Central memory CD4-positive, alpha-beta T cell (primary cell): ENCODE measurements at regions not wholly inside any gene's neighbourhood (a gene's known extent, or its start where the extent isn't known, plus 50 kb on each side); places are given as distances from the start of the nearest gene placed in this dataset.

Experiments used
- DNase-seq: peaks from one replicate; pipeline ENCODE4 v3.0.0; 2022

- no peak for DNase-seq
These were observed 166.2 kb upstream of the ACO1 start for GRCh38 chr9:32218100-32218767.

GRCh38 chr9:32220750-32221149 is 163.7 kb upstream of the ACO1 start:
- no peak for DNase-seq

- no peak for DNase-seq
These were observed 150.0 kb upstream of the ACO1 start for GRCh38 chr9:32234451-32234850.

DNA sequence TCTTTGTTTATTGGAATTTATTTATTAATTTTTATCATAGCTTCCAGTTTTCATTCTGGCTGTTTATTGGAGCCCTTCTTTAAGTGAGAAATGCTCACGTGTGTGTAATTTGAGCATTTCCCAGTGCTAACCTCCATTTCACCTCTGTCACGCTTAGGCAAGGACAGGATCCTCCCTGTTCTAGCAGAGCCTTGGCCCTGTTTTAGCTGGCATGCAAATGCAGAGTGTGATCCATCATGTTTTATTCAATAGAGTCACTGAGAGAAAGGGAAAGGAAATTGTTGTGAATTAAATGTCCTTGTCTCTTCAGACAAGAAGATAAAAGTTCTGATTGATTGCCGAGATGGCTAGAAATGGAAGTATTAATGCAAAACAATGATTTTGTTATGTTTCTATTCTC is 137.3 kb upstream of the ACO1 start:
- no peak for DNase-seq

GRCh38 chr9:32248189-32248712 is 136.2 kb upstream of the ACO1 start:
- DNase-seq: no peak

DNA sequence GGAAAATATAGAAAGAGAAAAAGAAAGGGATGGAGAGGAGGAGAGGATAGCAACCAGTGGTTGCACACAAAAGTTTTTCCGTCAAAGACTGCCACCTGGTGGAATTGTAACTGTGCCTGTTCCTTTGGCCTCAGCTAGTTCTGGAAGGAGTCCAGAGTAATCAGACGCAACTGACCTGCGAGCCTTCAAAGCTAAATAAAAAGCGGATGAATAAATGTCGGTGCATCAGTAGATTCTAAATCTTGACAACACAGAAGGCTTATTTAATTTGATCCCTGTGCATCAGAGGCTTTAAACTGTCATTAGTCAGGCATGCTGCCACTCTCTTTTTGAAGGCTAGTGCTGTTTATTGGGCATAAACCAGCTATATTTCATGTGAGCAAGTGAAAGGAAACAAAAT is 132.9 kb upstream of the ACO1 start:
- DNase-seq: peak; percentile 7

GRCh38 chr9:32253731-32254130 is 130.7 kb upstream of the ACO1 start:
- no peak for DNase-seq

GRCh38 chr9:32255026-32255425 is 129.4 kb upstream of the ACO1 start:
- DNase-seq: no peak

GRCh38 chr9:32258482-32258881 is 126.0 kb upstream of the ACO1 start:
- DNase-seq: no peak

- no peak for DNase-seq
These were observed 124.1 kb upstream of the ACO1 start for GRCh38 chr9:32260151-32260862.

- DNase-seq: no peak
These were observed 120.1 kb upstream of the ACO1 start for GRCh38 chr9:32264170-32264864.

GRCh38 chr9:32265037-32265436 is 119.4 kb upstream of the ACO1 start:
- DNase-seq: no peak

- no peak for DNase-seq
These were observed 105.5 kb upstream of the ACO1 start for GRCh38 chr9:32278991-32279390.

- DNase-seq: no peak
These were observed 94.7 kb upstream of the ACO1 start for GRCh38 chr9:32289756-32290155.

GRCh38 chr9:32291370-32291769 is 93.1 kb upstream of the ACO1 start:
- DNase-seq: no peak

DNA sequence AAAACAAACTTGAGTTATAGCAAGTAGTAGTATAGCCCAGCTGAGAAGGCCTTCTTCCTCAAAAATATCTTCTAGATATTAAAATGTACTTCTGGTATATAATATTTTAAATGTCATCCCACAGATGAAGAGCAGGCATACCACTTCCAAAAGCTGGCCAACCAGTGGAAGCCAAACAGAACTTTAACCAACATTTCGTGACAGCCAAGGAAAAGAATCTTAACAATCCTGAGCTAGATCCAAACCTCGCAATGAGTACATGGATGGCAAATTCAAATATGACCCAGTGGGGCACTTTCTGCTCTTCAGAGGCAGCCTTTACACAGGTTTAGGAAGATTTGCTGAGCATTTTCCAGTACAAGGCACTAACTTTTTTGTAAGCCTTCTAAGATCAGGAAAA is 91.8 kb upstream of the ACO1 start:
- DNase-seq: no peak

- no peak for DNase-seq
These were observed 91.4 kb upstream of the ACO1 start for GRCh38 chr9:32293091-32293490.

GRCh38 chr9:32294106-32294505 is 90.3 kb upstream of the ACO1 start:
- no peak for DNase-seq

DNA sequence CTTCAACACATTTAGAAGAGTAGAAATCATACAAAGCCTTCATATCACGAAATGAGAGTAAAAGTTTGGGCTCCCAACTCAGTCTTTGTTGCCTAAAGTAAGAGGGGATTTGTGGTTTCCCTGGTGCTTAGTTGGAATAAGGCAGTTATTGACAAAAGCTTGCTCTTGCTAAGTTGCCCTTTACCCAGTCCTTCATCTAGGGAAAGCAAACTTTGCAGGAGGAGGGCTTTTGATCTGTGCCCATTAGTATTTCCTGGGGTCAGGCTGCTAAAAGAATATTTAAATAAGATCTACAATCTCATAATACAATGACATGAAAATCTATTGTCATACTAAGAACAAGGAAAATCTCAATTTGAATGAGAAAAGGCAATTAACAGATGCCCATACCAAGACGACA is 84.1 kb upstream of the ACO1 start:
- DNase-seq: no peak

- DNase-seq: no peak
These were observed 79.9 kb upstream of the ACO1 start for GRCh38 chr9:32304495-32304894.

DNA sequence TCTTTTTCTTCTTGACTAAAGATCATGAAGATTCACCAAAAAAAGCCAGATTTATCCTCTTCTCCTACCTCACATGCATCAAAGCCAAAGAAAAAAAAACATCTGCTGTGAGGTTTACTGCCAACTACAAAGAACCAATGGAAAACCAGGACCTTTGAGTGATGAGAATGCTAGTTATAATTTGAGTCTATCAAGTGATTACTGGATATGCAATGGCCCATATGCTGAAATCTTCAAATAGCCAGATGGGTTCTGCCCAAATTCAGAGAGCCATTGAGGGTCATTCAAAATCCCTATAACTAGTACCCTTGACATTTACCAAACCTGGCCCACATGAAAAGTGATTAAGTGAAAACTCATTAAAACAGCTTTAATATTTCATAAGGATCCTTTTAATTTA is 78.4 kb upstream of the ACO1 start:
- no peak for DNase-seq

DNA sequence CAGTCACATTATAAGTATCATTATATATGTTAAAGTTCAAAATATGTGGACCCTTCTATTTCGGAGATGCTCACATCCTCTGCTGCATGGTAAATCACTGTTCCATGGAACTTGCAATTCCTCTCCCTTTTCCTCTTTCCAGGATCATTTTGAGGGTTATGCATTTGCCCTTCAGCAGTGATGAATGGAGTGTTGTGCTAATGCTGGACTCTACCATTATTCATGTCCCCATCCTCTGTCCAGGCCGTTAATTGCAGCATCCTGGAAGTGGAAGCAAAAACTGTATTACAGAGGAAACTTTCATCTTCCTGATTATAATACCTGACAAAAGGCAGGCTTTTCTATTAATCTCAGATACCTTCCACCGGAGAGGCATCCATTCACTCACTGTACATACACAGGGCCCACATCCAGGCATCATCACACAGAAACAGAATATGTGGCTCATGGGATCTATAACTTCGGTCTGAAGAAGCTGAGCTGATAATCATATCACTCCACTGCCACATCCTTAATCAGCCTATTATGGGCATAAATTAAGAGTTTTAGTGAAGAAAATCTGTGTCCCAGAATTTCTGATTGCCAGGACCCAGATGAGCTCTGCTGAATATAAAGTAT is 65.0 kb upstream of the ACO1 start:
- DNase-seq: no peak

DNA sequence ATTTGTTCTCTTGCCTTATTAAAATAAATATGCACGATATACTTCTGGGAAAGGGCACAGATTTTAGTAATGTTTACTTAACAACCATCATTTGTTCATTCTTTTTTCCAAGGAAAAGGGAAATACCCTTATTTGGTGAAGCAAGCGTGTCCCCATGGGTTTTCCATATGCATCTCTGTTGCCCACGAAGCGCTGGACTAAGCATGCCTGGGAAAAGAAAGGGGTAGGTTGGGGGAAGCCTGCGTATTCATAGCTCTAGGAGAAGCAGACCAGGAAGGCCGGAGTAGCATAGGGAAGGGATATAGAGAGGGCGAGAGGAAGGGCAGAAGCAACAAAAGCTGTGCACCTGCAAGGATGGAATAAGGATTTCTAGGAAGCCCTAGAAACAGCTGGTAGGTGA is 61.8 kb upstream of the ACO1 start:
- no peak for DNase-seq

- DNase-seq: no peak
These were observed 58.3 kb upstream of the ACO1 start for GRCh38 chr9:32326146-32326545.
